Activated T-helper 1 cell treated with anti-CD3 and anti-CD28 coated beads, Interleukin-12 subunit alpha, Interleukin-12 subunit beta, Interleukin-2, Interleukin-4 antibody, amounts not matched to agents 30 ng/mL and 10 ng/mL and 1 ng/mL, durations not matched to agents 14 hours and 24 hours and 36 hours (primary cell): ENCODE measurements at regions not wholly inside any gene's neighbourhood (a gene's known extent, or its start where the extent isn't known, plus 50 kb on each side); places are given as distances from the start of the nearest gene placed in this dataset.

Experiments used
- DNase-seq: peaks from one replicate; pipeline ENCODE4 v3.0.0; 2021; ENCODE audit warnings: low spot score
- H3K27ac Mint-ChIP-seq: one replicate; pipeline ENCODE4 v1.8.0; 2021; ENCODE audit warnings: mild to moderate bottlenecking, mixed read lengths
- H3K27me3 Mint-ChIP-seq: one replicate; pipeline ENCODE4 v1.8.0; 2022; ENCODE audit warnings: mild to moderate bottlenecking, moderate library complexity, mixed read lengths; ENCODE audit not compliant: insufficient read depth
- H3K36me3 Mint-ChIP-seq: one replicate; pipeline ENCODE4 v1.8.0; 2021; ENCODE audit warnings: low read depth, mixed read lengths
- H3K4me1 Mint-ChIP-seq: one replicate; pipeline ENCODE4 v1.8.0; 2021; ENCODE audit warnings: low read depth, mixed read lengths
- H3K4me3 Mint-ChIP-seq: one replicate; pipeline ENCODE4 v1.8.0; 2021; ENCODE audit warnings: mild to moderate bottlenecking, moderate library complexity, mixed read lengths
- H3K9me3 Mint-ChIP-seq: one replicate; pipeline ENCODE4 v1.8.0; 2021; ENCODE audit warnings: mixed read lengths
- intact Hi-C: fragments of 100-400 bp; cut with micrococcal nuclease; formaldehyde crosslinking; loops from one replicate; pipeline ENCODE4 v1.15.1; 2024

GRCh38 chr15:70319466-70319865 is 221.7 kb upstream of the TLE3 start:
- no peaks in the 10 kb centered on the region for H3K9me3 Mint-ChIP-seq
- peaks cover 12% of the 10 kb centered on the region for H3K27me3 Mint-ChIP-seq
- no peak overlapping the region for H3K27ac Mint-ChIP-seq
- no peaks in the 10 kb centered on the region for H3K36me3 Mint-ChIP-seq
- no peak overlapping the region for H3K4me3 Mint-ChIP-seq
- no peaks in the 10 kb centered on the region for H3K4me1 Mint-ChIP-seq
- DNase-seq = no peak
- intact Hi-C loops = no loop called here

DNA sequence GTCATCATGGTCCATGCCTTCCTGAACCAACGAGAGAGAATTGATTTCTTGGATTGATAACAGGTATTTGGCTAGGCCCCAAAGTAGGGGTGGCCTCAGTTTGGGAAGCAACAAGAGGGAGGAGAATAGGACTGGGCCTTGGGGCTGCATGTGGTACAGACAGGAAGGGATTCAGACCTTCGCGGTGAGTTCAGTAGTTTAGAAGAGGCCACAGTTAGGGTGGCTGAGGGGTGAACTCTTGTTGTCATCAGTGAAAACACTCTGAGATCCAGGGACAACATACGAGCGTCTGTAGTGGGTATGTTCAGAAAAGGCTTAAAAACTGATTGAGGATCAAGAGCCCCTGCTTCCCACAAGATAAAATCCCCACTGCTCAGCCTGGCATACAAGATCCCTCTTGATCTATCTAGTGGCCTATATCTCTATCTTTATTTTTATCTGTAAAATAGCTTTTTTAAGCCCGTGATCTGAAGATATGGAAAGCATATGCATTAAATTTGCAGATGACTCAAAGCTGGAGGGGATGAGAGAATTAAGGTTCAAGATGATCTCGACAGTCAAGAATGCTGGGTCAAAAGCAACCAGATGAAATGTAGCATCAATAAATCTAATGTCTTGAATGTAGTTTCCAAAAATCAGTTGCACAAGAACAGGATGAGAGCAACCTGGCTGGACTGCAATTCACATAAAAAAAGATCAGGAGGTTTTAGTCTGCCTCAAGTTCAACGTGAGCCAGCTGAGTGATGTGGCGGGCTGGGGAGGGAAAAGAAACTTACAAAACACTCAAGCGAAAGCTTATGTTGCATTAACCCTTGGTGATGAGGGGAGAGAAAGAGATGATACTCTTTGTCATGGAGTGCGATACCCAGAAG is 221.1 kb upstream of the TLE3 start:
- intact Hi-C loops = no loop called here
- H3K36me3 Mint-ChIP-seq = no peaks in the 10 kb centered on the region
- peaks cover 12% of the 10 kb centered on the region for H3K27me3 Mint-ChIP-seq
- no peaks in the 10 kb centered on the region for H3K9me3 Mint-ChIP-seq
- no peak for DNase-seq
- no peak overlapping the region for H3K4me3 Mint-ChIP-seq
- no peaks in the 10 kb centered on the region for H3K4me1 Mint-ChIP-seq
- no peak overlapping the region for H3K27ac Mint-ChIP-seq

DNA sequence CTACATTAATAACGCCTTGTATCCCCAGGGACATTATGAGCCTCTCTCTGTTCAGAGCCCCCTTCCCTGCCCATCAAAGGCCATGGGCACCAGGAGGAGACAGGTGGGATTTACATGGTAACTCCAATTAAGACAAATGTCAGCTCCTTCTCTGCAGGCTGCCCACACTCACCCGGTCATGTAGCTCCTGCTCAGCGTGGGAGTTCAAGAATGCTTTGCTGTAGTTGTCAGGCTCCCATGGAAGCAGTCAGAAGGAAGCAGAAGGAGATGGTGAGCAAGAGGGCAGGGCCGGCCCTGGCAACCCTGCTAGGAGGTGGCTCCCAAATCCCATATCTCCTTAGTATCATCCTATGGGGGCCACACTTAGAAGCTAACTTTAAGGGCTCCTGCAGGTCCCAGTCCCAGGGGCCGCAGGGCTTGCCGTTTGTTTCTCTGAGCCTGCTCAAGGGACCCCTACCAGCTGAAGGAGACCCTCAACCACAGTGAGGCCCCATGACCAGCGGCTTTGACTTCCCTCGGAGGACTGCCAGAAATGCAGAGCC is 218.4 kb upstream of the TLE3 start:
- Mint-ChIP-seq H3K27ac (no peak overlapping the region), H3K27me3 (peaks cover 13% of the 10 kb centered on the region), H3K36me3 (no peaks in the 10 kb centered on the region), H3K9me3 (no peaks in the 10 kb centered on the region), H3K4me3 (no peak overlapping the region), H3K4me1 (no peaks in the 10 kb centered on the region)
- DNase-seq = no peak
- intact Hi-C loops = no loop called here

DNA sequence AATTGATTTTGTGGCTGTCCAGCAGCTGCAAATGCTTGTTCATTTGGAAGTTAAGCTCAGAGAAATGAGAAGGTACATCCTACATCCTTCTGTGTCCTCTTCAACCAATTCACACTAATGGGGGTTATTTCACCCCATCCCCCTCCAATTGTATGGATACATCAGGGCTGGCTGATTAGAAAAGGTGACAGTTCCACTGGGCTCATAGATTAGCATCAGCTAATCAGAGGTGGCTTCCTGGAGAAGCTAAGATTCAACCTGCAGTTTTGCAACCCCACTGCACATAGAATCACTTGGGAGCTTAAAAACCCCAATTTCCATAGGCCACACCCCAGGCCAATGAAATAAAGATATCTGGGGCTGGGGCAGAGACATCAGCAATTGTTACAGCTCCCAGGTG is 217.7 kb upstream of the TLE3 start:
- DNase-seq = no peak
- no peak overlapping the region for H3K27ac Mint-ChIP-seq
- no peak overlapping the region for H3K4me3 Mint-ChIP-seq
- H3K36me3 Mint-ChIP-seq = no peaks in the 10 kb centered on the region
- intact Hi-C loops = no loop called here
- no peaks in the 10 kb centered on the region for H3K4me1 Mint-ChIP-seq
- peaks cover 13% of the 10 kb centered on the region for H3K27me3 Mint-ChIP-seq
- H3K9me3 Mint-ChIP-seq = no peaks in the 10 kb centered on the region

DNA sequence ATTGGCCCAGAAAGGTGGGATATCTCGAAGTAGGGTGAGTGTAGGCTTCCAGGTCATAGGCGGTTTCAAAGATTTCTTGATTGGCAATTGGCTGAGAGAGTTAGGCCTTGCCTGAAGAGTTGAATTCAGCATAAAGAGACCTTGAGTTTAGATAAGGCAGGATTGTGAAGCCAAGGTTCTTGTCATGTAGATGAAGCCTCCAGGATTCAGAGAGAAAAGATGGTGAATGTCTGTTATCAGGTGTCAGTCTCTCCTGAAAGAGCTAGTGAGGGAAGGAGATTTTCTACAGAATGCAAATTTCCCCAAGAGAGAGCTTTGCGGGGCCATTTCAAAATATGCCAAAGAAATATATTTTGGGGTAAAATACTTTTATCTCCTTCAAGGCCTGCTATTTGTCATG is 217.0 kb upstream of the TLE3 start:
- H3K4me3 Mint-ChIP-seq = no peak overlapping the region
- DNase-seq = no peak
- H3K27me3 Mint-ChIP-seq = peaks cover 10% of the 10 kb centered on the region
- no peaks in the 10 kb centered on the region for H3K4me1 Mint-ChIP-seq
- no peaks in the 10 kb centered on the region for H3K9me3 Mint-ChIP-seq
- H3K36me3 Mint-ChIP-seq = no peaks in the 10 kb centered on the region
- intact Hi-C loops = no loop called here
- H3K27ac Mint-ChIP-seq = no peak overlapping the region

DNA sequence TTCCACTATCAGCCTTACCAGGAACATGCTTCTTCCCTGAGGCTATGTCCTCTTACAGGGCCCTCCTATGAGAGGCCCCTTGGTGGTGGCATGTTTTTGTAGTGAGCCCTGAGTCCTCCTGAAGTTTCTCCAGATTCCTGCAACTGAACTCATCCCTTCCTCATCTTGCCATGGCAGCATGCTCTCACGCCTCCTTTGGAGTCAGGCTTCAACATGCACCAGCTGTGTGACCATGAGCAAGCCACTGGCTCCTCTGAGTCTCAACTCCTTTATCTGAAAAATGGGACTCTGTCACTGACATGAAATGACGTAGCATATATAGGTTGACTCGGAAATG is 216.3 kb upstream of the TLE3 start:
- H3K4me1 Mint-ChIP-seq = no peaks in the 10 kb centered on the region
- no peaks in the 10 kb centered on the region for H3K36me3 Mint-ChIP-seq
- no peak overlapping the region for H3K27ac Mint-ChIP-seq
- H3K9me3 Mint-ChIP-seq = no peaks in the 10 kb centered on the region
- no peak overlapping the region for H3K4me3 Mint-ChIP-seq
- no peak for DNase-seq
- intact Hi-C loops = no loop called here
- H3K27me3 Mint-ChIP-seq = peaks cover 11% of the 10 kb centered on the region

DNA sequence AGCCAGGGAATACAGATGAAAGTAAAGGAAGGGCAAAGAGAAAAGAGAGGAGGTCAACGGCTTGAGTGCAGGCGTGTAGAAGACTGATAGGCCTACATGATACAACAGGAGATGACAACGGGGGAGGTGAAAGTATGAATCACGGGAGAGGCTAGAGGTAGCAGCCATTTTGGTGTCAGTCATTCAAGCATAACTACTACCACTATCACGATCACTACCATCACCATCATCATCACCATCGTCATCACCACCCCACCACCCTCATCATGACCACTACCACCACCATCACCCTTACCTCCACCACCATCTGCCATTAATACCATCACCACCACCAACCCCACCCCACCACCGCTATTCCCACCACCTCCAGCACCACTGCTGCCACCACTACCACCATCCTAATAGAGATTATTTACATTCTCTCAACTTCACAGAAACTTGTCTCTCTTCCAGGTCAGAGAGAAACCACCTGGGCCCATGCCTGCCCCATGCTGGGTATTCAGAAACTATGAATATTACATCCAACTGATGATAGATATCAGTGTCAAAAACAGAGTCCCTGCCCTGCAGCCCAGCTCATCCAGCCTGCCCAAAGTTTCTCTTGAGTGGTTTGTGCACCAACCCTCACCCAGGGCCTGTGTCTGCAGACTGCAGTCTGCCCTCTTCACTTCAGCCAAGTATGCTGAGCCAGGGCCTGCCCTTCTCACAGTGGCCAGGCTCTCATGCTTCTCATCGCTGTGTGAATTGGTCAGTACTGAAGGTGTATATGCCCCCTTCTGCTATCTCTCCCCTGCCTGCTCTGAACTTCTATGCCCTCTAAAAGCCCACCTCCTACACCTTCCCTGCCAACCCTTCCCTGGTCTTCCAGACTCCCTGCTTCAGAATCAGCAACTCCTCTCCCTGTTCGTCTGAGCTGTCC is 215.6 kb upstream of the TLE3 start:
- Mint-ChIP-seq H3K9me3 (no peaks in the 10 kb centered on the region), H3K27ac (no peak overlapping the region), H3K27me3 (peaks cover 13% of the 10 kb centered on the region), H3K36me3 (no peaks in the 10 kb centered on the region), H3K4me1 (peaks cover 4% of the 10 kb centered on the region), H3K4me3 (no peak overlapping the region)
- no peak for DNase-seq
- intact Hi-C loops = no loop called here

DNA sequence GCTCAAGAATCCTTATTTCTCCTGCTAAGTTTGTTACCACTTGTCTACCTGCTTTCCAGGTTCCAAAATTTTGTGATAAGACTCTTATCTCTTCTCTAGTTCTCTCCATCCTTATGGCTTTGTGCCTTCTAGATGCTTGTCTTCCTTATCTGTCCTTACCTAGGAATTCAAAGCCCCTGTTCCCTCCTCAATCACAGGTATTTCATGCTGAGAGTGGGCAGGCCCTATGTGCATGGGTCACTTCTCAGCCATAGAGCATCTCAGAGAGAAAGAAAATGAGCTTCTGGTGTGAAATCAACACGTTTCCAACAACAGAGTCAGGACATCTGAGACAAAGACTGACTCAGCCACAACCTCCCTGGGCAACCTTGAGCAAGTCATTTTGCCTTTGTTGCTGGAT is 214.1 kb upstream of the TLE3 start:
- intact Hi-C loops = no loop called here
- DNase-seq = no peak
- H3K9me3 Mint-ChIP-seq = no peaks in the 10 kb centered on the region

GRCh38 chr15:70309716-70310115 is 212.0 kb upstream of the TLE3 start:
- Mint-ChIP-seq H3K9me3 (no peaks in the 10 kb centered on the region), H3K4me3 (no peak overlapping the region), H3K36me3 (no peaks in the 10 kb centered on the region), H3K4me1 (peaks cover 9% of the 10 kb centered on the region), H3K27ac (no peak overlapping the region), H3K27me3 (peaks cover 24% of the 10 kb centered on the region)
- no peak for DNase-seq
- intact Hi-C loops = no loop called here

More for the DNA sequence above, 214.1 kb upstream of the TLE3 start:
- peaks cover 20% of the 10 kb centered on the region for H3K27me3 Mint-ChIP-seq
- H3K4me3 Mint-ChIP-seq = no peak overlapping the region
- peaks cover 9% of the 10 kb centered on the region for H3K4me1 Mint-ChIP-seq
- no peak overlapping the region for H3K27ac Mint-ChIP-seq
- H3K36me3 Mint-ChIP-seq = no peaks in the 10 kb centered on the region

GRCh38 chr15:70308735-70309434 is 211.2 kb upstream of the TLE3 start:
- intact Hi-C loops = no loop called here
- H3K4me1 Mint-ChIP-seq = peaks cover 9% of the 10 kb centered on the region
- H3K27ac Mint-ChIP-seq = no peak overlapping the region
- no peak overlapping the region for H3K4me3 Mint-ChIP-seq
- no peaks in the 10 kb centered on the region for H3K9me3 Mint-ChIP-seq
- no peaks in the 10 kb centered on the region for H3K36me3 Mint-ChIP-seq
- peaks cover 24% of the 10 kb centered on the region for H3K27me3 Mint-ChIP-seq
- no peak for DNase-seq

DNA sequence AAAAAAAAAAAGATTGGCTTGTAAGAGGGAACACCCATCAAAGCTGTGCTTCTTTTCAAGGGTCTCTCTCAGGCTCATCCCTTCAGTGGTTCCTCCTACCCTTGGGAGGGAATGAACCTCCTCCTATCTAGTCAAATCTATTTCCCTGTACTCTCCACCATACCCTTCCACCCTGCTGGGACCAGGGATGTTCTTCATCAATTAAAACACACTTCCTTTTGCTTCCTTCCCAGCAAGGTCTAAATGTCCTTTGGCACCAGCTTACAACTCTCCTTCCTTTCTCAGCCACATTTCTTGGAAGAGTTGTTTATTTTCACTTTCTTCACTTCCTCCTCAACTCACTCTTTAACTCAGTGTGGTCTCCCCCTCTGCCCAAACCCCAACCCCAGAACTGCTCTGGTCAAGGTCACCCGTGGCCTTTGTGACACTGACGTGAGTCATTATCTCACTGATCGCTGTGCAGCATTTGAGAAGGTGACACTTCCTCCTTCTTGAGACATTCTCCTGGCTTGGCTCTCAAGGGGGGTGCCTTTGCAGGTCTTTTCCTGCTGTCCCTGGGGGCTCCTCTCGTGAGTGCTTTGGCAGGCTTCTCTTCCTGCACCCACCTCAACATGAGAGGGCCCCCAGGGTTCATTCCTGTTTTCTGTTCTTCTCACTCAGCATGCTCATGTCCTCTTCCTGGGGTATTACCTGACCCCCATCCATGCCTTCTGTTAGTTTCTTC is 210.5 kb upstream of the TLE3 start:
- no peak for DNase-seq
- H3K4me1 Mint-ChIP-seq = peaks cover 9% of the 10 kb centered on the region
- no peak overlapping the region for H3K4me3 Mint-ChIP-seq
- intact Hi-C loops = no loop called here
- no peaks in the 10 kb centered on the region for H3K36me3 Mint-ChIP-seq
- H3K9me3 Mint-ChIP-seq = no peaks in the 10 kb centered on the region
- H3K27ac Mint-ChIP-seq = no peak overlapping the region
- peaks cover 24% of the 10 kb centered on the region for H3K27me3 Mint-ChIP-seq

DNA sequence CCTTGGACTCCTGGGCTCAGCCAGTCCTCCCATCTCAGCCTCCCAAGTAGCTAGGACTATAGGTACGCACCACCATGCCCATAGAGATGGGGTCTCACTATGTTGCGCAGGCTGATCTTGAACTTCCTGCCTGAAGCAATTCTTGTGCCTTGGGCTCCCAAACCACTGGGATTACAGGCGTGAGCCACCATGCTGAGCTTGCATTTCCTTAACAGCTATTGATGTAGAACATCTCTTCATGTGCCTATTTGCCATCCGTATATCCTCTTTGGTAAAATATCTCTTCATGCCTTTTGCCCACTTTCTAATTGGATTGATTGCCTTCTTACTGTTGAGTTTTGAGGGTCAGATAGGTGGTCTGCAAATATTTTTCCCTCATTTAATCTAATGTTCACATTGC is 208.9 kb upstream of the TLE3 start:
- no peaks in the 10 kb centered on the region for H3K9me3 Mint-ChIP-seq
- intact Hi-C loops = no loop called here
- DNase-seq = no peak
- H3K4me1 Mint-ChIP-seq = peaks cover 9% of the 10 kb centered on the region
- peaks cover 24% of the 10 kb centered on the region for H3K27me3 Mint-ChIP-seq
- no peaks in the 10 kb centered on the region for H3K36me3 Mint-ChIP-seq
- no peak overlapping the region for H3K27ac Mint-ChIP-seq
- no peak overlapping the region for H3K4me3 Mint-ChIP-seq
